A549 (cell line): ENCODE measurements at regions not wholly inside any gene's neighbourhood (a gene's known extent, or its start where the extent isn't known, plus 50 kb on each side); places are given as distances from the start of the nearest gene placed in this dataset.
"Not testable (repeated sequence)": the region's sequence is repeated elsewhere in the genome, so short reads cannot be mapped to it uniquely, and the experiment has no call there.

Experiments used
- ATAC-seq, 2 experiments: fragments of 200-7000 bp in 1 of 2; fragments of >200 bp in 1 of 2; cut with Nextera tagmentation in 1 of 2; cut with Tn5 transposase in 1 of 2; 3 replicates each; pipeline versions ENCODE4 v1.8.0 to v1.9.1; 2018 to 2020; ENCODE audit warnings: mild to moderate bottlenecking in 1 of 2, moderate library complexity in 1 of 2
- CTCF ChIA-PET: fragments of 300-600 bp; sonication (Branson Sonifier 250); formaldehyde crosslinking; extraction: SDS; loops from one replicate; lab custom pipeline; 2021; ENCODE audit warnings: antibody characterized with exemption, inconsistent platforms; lab: Yijun Ruan, JAX
- POLR2A ChIA-PET: fragments of 350-600 bp; formaldehyde crosslinking; extraction: SDS; loops from one replicate; lab custom pipeline; 2021; ENCODE audit warnings: antibody characterized with exemption, inconsistent platforms; lab: Yijun Ruan, JAX
- DNase-seq, 2 experiments: peaks; one replicate each; pipeline versions ENCODE4 v3.0.0 to v3.0.0-alpha.2; 2011 to 2016; ENCODE audit warnings: low read depth in 1 of 2, low spot score in 1 of 2
- FAIRE-seq: peaks from 2 replicates; lab custom pipeline; 2011; peaks lifted over from hg19 to GRCh38; lab: Jason Lieb, UNC
- H3K27ac ChIP-seq, 2 experiments: fragments of >200 bp; sonication (Bioruptor Twin); formaldehyde crosslinking; 3 replicates each; pipeline ENCODE4 v1.5.1; 2016 to 2017
- H3K4me1 ChIP-seq: fragments of >200 bp; sonication (Bioruptor Twin); formaldehyde crosslinking; 3 replicates; pipeline ENCODE4 v1.6.1; 2016
- H3K4me2 ChIP-seq: fragments of >200 bp; sonication (Bioruptor Twin); formaldehyde crosslinking; 3 replicates; pipeline ENCODE4 v1.6.1; 2016
- H3K4me3 ChIP-seq: fragments of >200 bp; sonication (Bioruptor Twin); formaldehyde crosslinking; 3 replicates; pipeline ENCODE4 v1.5.1; 2016
- H3K9me3 ChIP-seq: fragments of >200 bp; sonication (Bioruptor Twin); formaldehyde crosslinking; 3 replicates; pipeline ENCODE4 v1.6.1; 2016
- CBX8 ChIP-seq: fragments of 200-600 bp; sonication (generic); IDR thresholded peaks from 2 replicates; pipeline ENCODE4 v1.6.1; 2016
- CEBPB ChIP-seq, 2 experiments: fragments of >200 bp in 1 of 2; sonication (Bioruptor Twin) in 1 of 2; formaldehyde crosslinking in 1 of 2; IDR thresholded peaks; 2 replicates each; pipeline ENCODE4 v1.6.1; 2012 to 2016
- ESRRA ChIP-seq: fragments of 150-350 bp; IDR thresholded peaks from 2 replicates; pipeline ENCODE4 v1.6.1; 2014; ENCODE audit warnings: mild to moderate bottlenecking, low read length, borderline replicate concordance
- FOSB ChIP-seq: fragments of 250-450 bp; sonication (Bioruptor Pico); IDR thresholded peaks from 2 replicates; pipeline ENCODE4 v1.5.0; 2020; ENCODE audit warnings: mild to moderate bottlenecking, moderate library complexity
- FOSL2 ChIP-seq, 2 experiments: fragments of 450-650 bp in 1 of 2; fragments of >200 bp in 1 of 2; sonication (Bioruptor Twin) in 1 of 2; formaldehyde crosslinking; IDR thresholded peaks; 2 replicates each; pipeline versions ENCODE4 v1.5.0 to v1.6.1; 2016 to 2020; ENCODE audit warnings: mild to moderate bottlenecking in 1 of 2, moderate library complexity in 1 of 2
- HOXB5 ChIP-seq: fragments of 250-450 bp; sonication (Bioruptor Pico); IDR thresholded peaks from 2 replicates; pipeline ENCODE4 v1.5.0; 2020; ENCODE audit warnings: mild to moderate bottlenecking, moderate library complexity
- JUN ChIP-seq, 2 experiments: fragments of >200 bp; sonication (Bioruptor Twin); formaldehyde crosslinking; IDR thresholded peaks; 2 replicates in 1 of 2; 3 replicates in 1 of 2; pipeline ENCODE4 v1.6.1; 2016 to 2017
- JUNB ChIP-seq: fragments of >200 bp; sonication (Bioruptor Twin); formaldehyde crosslinking; IDR thresholded peaks from 2 replicates; pipeline ENCODE4 v1.6.1; 2016
- KDM5A ChIP-seq: fragments of 200-600 bp; sonication (generic); IDR thresholded peaks from 2 replicates; pipeline ENCODE4 v1.6.1; 2016; ENCODE audit warnings: antibody characterized with exemption, mild to moderate bottlenecking
- MAZ ChIP-seq: fragments of 150-350 bp; IDR thresholded peaks from 2 replicates; pipeline ENCODE4 v1.6.1; 2014; ENCODE audit warnings: antibody characterized with exemption, low read depth, low read length, borderline replicate concordance
- MYC ChIP-seq: IDR thresholded peaks from 2 replicates; pipeline ENCODE4 v1.6.1; 2012; ENCODE audit warnings: mild to moderate bottlenecking, inconsistent platforms, low read length, improper control_type of control experiment, borderline replicate concordance
- NPAS2 ChIP-seq: fragments of 250-450 bp; sonication (Bioruptor Pico); IDR thresholded peaks from 2 replicates; pipeline ENCODE4 v1.8.0; 2022; ENCODE audit warnings: mild to moderate bottlenecking, moderate library complexity, borderline replicate concordance
- POLR2AphosphoS2 ChIP-seq: conservative IDR thresholded peaks from 2 replicates; pipeline ENCODE4 v1.6.1; 2012; ENCODE audit warnings: low read length, improper control_type of control experiment, inconsistent platforms
- RARB ChIP-seq: fragments of 250-450 bp; sonication (Bioruptor Pico); IDR thresholded peaks from 2 replicates; pipeline ENCODE4 v1.8.0; 2021; ENCODE audit warnings: mild to moderate bottlenecking, moderate library complexity
- RFX5 ChIP-seq: fragments of 450-650 bp; IDR thresholded peaks from 2 replicates; pipeline ENCODE4 v1.7.1; 2014; ENCODE audit warnings: antibody characterized with exemption, mild to moderate bottlenecking, moderate library complexity
- RNF2 ChIP-seq: fragments of 200-600 bp; sonication (generic); IDR thresholded peaks from 2 replicates; pipeline ENCODE4 v1.6.1; 2016; ENCODE audit warnings: low read depth, mild to moderate bottlenecking, antibody characterized with exemption, moderate library complexity, borderline replicate concordance
- TP53 ChIP-seq: fragments of 250-450 bp; sonication (Bioruptor Pico); IDR thresholded peaks from 2 replicates; pipeline ENCODE4 v1.5.0; 2021; ENCODE audit warnings: mild to moderate bottlenecking, moderate library complexity
- ZC3H11A ChIP-seq: fragments of 450-650 bp; IDR thresholded peaks from 2 replicates; pipeline ENCODE4 v1.6.1; 2014; ENCODE audit warnings: antibody characterized with exemption, mild to moderate bottlenecking
- ZNF302 ChIP-seq: fragments of 250-450 bp; sonication (Bioruptor Pico); IDR thresholded peaks from 2 replicates; pipeline ENCODE4 v1.9.0; 2021; ENCODE audit warnings: inconsistent platforms, mild to moderate bottlenecking, moderate library complexity
- WGBS: methylation state at CpG from one replicate; pipeline ENCODE4 v1.1.6; 2017; ENCODE audit errors: missing lambda C conversion rate; 5-methylcytosine and 5-hydroxymethylcytosine counted together
- TF ChIP-seq, protein P1 (sequence below): fragments of >200 bp; sonication (Bioruptor Twin); formaldehyde crosslinking; IDR thresholded peaks from 3 replicates; pipeline ENCODE4 v1.5.1; 2016
- TF ChIP-seq, protein P2 (sequence below): fragments of 200-600 bp; sonication (generic); IDR thresholded peaks from 2 replicates; pipeline ENCODE4 v1.6.1; 2016; ENCODE audit warnings: antibody characterized with exemption, mild to moderate bottlenecking, moderate library complexity

DNA sequence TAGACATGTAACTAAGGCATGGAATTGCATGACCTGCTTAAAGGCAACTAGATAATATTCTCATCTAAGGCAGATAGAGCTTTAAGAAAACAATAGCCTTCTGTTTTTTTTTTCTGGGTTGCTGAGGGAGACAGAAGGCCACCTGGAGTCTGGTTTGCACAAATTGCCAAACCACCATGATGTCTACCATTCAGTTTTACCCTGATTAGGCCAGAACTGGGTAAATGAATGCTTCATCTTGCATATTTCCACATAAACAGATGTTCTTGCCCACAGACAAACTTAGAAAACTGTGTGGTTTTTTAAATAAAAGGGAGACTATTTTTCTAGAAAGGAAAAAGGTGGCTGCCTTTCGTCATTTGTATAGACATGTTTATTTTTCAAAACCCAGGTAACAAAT is 278.7 kb upstream of the PRICKLE1 start:
- DNase-seq: no peak
- ATAC-seq: no peak
- no peak overlapping the region for H3K27ac ChIP-seq
- no peak for FAIRE-seq
- no peaks in the 10 kb centered on the region for H3K4me1 ChIP-seq
- no peak overlapping the region for H3K4me3 ChIP-seq
- no peaks in the 10 kb centered on the region for H3K9me3 ChIP-seq
- 37% methylated on average over 1 of the region's 1 CpG for WGBS
- ChIA-PET CTCF (no interaction called here), POLR2A (no interaction called here)
- TF ChIP-seq JUNB (no peak), RFX5 (no peak), NPAS2 (CRISPR knock-in tag) (no peak), CEBPB (IDR thresholded peaks at IDR 0.05) (no peak), FOSB (CRISPR knock-in tag) (no peak), ZNF302 (CRISPR knock-in tag) (no peak), ESRRA (no peak), FOSL2 (IDR thresholded peaks at IDR 0.05) (no peak), FOSL2 (CRISPR knock-in tag; IDR thresholded peaks at IDR 0.05) (no peak)
- H3K4me2 ChIP-seq: no peak overlapping the region

DNA sequence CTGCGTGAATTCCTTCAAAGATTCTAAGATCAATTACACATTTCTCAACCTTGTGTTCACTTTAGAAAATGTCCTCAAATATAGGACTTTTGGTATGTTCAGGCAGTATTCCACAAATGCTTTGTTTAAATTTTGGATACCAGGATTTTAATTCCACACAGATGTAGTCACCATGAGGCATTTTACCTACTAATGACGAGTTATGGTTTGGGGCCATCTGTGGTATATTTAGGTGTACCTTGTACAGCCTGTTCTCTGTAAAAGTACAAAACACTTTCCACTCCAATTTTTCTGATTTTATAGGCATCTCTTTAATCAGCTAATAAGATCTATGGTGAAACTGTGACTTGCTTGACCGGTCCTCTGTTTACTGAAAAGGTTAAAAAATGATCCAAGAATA is 275.7 kb upstream of the PRICKLE1 start:
- no peak for FAIRE-seq
- no peak for TF ChIP-seq CBX8
- TF ChIP-seq MAZ: no peak
- no peak for TF ChIP-seq MYC
- TF ChIP-seq, protein P1, sequence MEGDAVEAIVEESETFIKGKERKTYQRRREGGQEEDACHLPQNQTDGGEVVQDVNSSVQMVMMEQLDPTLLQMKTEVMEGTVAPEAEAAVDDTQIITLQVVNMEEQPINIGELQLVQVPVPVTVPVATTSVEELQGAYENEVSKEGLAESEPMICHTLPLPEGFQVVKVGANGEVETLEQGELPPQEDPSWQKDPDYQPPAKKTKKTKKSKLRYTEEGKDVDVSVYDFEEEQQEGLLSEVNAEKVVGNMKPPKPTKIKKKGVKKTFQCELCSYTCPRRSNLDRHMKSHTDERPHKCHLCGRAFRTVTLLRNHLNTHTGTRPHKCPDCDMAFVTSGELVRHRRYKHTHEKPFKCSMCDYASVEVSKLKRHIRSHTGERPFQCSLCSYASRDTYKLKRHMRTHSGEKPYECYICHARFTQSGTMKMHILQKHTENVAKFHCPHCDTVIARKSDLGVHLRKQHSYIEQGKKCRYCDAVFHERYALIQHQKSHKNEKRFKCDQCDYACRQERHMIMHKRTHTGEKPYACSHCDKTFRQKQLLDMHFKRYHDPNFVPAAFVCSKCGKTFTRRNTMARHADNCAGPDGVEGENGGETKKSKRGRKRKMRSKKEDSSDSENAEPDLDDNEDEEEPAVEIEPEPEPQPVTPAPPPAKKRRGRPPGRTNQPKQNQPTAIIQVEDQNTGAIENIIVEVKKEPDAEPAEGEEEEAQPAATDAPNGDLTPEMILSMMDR: no peak
- TF ChIP-seq TP53 (CRISPR knock-in tag): no peak
- TF ChIP-seq HOXB5 (CRISPR knock-in tag): no peak
- TF ChIP-seq, all 56 proteins: peak for 0
- no peak for DNase-seq
- CTCF ChIA-PET: no interaction called here
- no peak overlapping the region for H3K4me2 ChIP-seq
- no peak for ATAC-seq
- no peaks in the 10 kb centered on the region for H3K9me3 ChIP-seq
- 48% methylated on average over 3 of the region's 3 CpGs for WGBS
- POLR2A ChIA-PET: no interaction called here
- H3K4me1 ChIP-seq: peaks cover 4% of the 10 kb centered on the region; the same call in 1 of the 3 replicates
- H3K4me3 ChIP-seq: no peak overlapping the region
- H3K27ac ChIP-seq: no peak overlapping the region

DNA sequence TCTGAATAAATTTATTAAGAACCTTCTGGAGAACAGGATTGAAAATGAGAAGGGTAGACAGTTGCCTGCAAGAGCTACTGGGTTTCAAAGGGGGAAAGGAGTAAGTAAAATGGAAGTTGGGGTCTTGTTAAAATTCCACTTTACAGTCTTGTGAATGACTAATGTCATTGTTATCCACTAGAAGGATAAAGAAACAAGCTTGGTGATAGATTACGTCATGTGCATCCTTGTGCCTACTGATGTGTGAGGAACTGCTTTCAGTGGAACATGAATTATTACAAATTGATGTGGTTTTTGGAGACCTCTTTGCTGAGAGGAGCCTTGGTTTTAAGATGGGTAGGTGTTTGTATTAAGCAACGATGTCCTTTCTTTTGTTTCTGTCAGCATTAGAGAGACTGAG is 272.5 kb upstream of the PRICKLE1 start:
- WGBS: 54% methylated on average over 2 of the region's 2 CpGs
- no peak overlapping the region for H3K4me2 ChIP-seq
- no peak overlapping the region for H3K27ac ChIP-seq
- TF ChIP-seq JUN (IDR thresholded peaks at IDR 0.05) (no peak), POLR2AphosphoS2 (no peak), TP53 (CRISPR knock-in tag) (no peak)
- FAIRE-seq: peak; percentile 39
- ChIA-PET POLR2A (no interaction called here), CTCF (no interaction called here)
- H3K9me3 ChIP-seq: no peaks in the 10 kb centered on the region
- DNase-seq: no peak
- ATAC-seq: no peak
- no peak overlapping the region for H3K4me3 ChIP-seq
- peaks cover 4% of the 10 kb centered on the region; the same call in 1 of the 3 replicates for H3K4me1 ChIP-seq

DNA sequence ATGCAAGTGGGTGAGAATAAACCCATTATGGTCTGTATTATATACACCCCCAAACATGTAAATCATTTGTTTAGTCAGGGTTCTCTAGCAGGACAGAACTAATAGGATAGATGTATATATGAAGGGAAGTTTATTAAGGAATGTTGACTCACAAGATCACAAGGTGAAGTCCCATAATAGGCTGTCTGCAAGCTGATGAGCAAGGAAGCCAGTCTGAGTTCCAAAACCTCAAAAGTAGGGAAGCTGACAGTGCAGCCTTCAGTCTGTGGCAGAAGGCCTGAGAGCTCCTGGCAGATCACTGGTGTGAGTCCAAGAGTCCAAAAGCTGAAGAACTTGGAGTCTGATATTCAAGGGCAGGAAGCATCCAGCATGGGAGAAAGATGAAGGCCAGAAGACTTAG is 270.8 kb upstream of the PRICKLE1 start:
- H3K27ac ChIP-seq, DNase-seq, H3K9me3 ChIP-seq, POLR2A ChIA-PET, H3K4me2 ChIP-seq, CTCF ChIA-PET, H3K4me1 ChIP-seq, H3K4me3 ChIP-seq, ATAC-seq, FAIRE-seq: not testable (repeated sequence)

DNA sequence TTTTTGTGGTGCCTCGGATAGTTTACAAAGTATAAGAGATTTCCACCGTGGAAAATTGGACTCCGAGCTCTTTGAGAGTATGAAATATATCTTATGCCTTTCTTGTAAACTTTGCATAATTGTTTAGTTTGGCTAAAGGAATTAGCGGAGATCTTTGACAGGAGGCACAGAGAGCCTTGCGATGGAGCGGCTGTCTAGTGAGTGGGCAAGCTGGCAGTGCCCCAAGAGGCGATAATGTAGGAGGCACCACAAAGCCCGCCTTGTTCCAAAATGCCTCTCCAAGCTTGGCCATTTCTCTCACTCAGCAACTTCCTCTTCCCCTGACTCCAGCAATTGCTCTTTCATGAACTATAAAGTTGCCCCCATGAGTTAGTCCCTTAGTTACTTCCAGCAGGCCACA is 270.1 kb upstream of the PRICKLE1 start:
- no peak overlapping the region for H3K27ac ChIP-seq
- peaks cover 4% of the 10 kb centered on the region; the same call in 1 of the 3 replicates for H3K4me1 ChIP-seq
- ChIA-PET POLR2A (no interaction called here), CTCF (interaction anchor here (0.6 to 0.9 kb wide), 2 partner anchors 9 to 33 kb away, joined by 3 to 4 read pairs; no protein-coding TSS in a partner anchor)
- no peak overlapping the region for H3K4me3 ChIP-seq
- H3K9me3 ChIP-seq: no peaks in the 10 kb centered on the region
- FAIRE-seq: no peak
- no peak overlapping the region for H3K4me2 ChIP-seq
- DNase-seq: no peak
- no peak for ATAC-seq
- 60% methylated on average over 8 of the region's 8 CpGs for WGBS
- no peak for TF ChIP-seq TP53 (CRISPR knock-in tag)
- TF ChIP-seq RNF2: no peak
- TF ChIP-seq ZC3H11A: no peak
- TF ChIP-seq KDM5A: no peak
- TF ChIP-seq, protein P2, sequence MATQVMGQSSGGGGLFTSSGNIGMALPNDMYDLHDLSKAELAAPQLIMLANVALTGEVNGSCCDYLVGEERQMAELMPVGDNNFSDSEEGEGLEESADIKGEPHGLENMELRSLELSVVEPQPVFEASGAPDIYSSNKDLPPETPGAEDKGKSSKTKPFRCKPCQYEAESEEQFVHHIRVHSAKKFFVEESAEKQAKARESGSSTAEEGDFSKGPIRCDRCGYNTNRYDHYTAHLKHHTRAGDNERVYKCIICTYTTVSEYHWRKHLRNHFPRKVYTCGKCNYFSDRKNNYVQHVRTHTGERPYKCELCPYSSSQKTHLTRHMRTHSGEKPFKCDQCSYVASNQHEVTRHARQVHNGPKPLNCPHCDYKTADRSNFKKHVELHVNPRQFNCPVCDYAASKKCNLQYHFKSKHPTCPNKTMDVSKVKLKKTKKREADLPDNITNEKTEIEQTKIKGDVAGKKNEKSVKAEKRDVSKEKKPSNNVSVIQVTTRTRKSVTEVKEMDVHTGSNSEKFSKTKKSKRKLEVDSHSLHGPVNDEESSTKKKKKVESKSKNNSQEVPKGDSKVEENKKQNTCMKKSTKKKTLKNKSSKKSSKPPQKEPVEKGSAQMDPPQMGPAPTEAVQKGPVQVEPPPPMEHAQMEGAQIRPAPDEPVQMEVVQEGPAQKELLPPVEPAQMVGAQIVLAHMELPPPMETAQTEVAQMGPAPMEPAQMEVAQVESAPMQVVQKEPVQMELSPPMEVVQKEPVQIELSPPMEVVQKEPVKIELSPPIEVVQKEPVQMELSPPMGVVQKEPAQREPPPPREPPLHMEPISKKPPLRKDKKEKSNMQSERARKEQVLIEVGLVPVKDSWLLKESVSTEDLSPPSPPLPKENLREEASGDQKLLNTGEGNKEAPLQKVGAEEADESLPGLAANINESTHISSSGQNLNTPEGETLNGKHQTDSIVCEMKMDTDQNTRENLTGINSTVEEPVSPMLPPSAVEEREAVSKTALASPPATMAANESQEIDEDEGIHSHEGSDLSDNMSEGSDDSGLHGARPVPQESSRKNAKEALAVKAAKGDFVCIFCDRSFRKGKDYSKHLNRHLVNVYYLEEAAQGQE: no peak
- TF ChIP-seq RARB (CRISPR knock-in tag): no peak
- TF ChIP-seq, protein P1: no peak
- TF ChIP-seq JUNB: no peak
